H1 (cell line): ENCODE measurements at regions not wholly inside any gene's neighbourhood (a gene's known extent, or its start where the extent isn't known, plus 50 kb on each side); places are given as distances from the start of the nearest gene placed in this dataset.

ENCODE experiments used
- EZH2 ChIP-seq: fragments of 200-600 bp; sonication (generic); IDR thresholded peaks from 2 replicates; pipeline ENCODE4 v1.7.1; 2012; ENCODE audit warnings: low read depth, mild to moderate bottlenecking, moderate library complexity, low read length, inconsistent platforms; ENCODE audit not compliant: severe bottlenecking
- POLR2AphosphoS5 ChIP-seq: IDR thresholded peaks from 2 replicates; pipeline ENCODE4 v1.6.1; 2011; ENCODE audit warnings: low read depth, low read length
- TBP ChIP-seq: IDR thresholded peaks from 2 replicates; pipeline ENCODE4 v1.6.1; 2011; ENCODE audit warnings: low read depth, low read length, improper control_type of control experiment
- TEAD4 ChIP-seq: IDR thresholded peaks from 2 replicates; pipeline ENCODE4 v1.6.1; 2012; ENCODE audit warnings: low read depth, low read length, inconsistent platforms, mixed read lengths

DNA sequence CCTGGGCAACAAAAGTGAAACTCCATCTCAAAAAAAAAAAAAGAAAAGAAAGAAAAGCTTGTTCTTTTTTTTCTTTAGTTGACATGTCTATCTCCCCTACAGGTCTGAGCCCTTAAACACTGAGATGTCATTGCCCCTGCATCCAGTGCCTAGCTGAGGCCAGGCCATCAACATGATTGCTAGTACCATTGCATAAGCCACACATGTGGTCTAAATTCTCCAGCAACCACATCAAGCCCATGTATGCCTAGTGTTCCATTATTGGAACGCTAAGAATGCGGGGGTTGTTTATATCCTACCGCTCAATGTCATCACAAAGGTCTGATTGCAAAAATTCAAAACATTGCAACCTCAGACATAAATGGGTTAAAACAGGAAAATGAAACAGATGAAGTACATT lies 62.7 kb downstream of the NPTX2 start (continued):
- no peak for TF ChIP-seq TEAD4
- no peak for TF ChIP-seq POLR2AphosphoS5
- TF ChIP-seq EZH2: no peak
- TF ChIP-seq TBP: no peak
